ENCODE measurements at regions not wholly inside any gene's neighbourhood (a gene's known extent, or its start where the extent isn't known, plus 50 kb on each side); places are given as distances from the start of the nearest gene placed in this dataset.
"Not testable (repeated sequence)": the region's sequence is repeated elsewhere in the genome, so short reads cannot be mapped to it uniquely, and the experiment has no call there.

DNA sequence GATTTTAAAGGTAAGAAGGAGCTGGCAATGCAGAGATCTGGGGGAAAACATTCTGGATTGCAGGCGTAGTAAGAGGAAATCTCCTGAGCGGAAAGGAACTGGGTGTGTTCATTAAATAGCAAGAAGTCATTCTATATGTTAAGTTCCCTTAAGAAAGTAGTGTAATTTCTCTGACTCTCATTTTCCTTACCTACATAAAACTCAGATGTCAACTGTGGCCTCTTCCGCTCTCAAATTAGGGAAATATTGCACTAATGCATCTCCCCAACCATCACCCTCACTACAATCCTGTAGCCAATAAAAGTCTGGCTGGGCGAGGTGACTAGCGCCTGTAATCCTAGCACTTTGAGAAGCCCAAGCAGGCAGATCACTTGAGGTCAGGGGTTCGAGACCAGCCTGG, 89.0 kb upstream of the CDC42EP3 start:
- no peak for DNase-seq (ENCODE audit: low spot score in 2 of 2)
- Histone ChIP-seq H3K36me3 (no peaks in the 10 kb centered on the region), H3K27ac (no peak overlapping the region), H3K4me3 (no peak overlapping the region), H3K27me3 (no peaks in the 10 kb centered on the region), H3K4me1 (no peaks in the 10 kb centered on the region), H3K9me3 (no peaks in the 10 kb centered on the region)
- intact Hi-C loops (cut with DNase I): no loop called here
- TF ChIP-seq, protein P1, sequence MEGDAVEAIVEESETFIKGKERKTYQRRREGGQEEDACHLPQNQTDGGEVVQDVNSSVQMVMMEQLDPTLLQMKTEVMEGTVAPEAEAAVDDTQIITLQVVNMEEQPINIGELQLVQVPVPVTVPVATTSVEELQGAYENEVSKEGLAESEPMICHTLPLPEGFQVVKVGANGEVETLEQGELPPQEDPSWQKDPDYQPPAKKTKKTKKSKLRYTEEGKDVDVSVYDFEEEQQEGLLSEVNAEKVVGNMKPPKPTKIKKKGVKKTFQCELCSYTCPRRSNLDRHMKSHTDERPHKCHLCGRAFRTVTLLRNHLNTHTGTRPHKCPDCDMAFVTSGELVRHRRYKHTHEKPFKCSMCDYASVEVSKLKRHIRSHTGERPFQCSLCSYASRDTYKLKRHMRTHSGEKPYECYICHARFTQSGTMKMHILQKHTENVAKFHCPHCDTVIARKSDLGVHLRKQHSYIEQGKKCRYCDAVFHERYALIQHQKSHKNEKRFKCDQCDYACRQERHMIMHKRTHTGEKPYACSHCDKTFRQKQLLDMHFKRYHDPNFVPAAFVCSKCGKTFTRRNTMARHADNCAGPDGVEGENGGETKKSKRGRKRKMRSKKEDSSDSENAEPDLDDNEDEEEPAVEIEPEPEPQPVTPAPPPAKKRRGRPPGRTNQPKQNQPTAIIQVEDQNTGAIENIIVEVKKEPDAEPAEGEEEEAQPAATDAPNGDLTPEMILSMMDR (IDR thresholded peaks at IDR 0.05): no peak

DNA sequence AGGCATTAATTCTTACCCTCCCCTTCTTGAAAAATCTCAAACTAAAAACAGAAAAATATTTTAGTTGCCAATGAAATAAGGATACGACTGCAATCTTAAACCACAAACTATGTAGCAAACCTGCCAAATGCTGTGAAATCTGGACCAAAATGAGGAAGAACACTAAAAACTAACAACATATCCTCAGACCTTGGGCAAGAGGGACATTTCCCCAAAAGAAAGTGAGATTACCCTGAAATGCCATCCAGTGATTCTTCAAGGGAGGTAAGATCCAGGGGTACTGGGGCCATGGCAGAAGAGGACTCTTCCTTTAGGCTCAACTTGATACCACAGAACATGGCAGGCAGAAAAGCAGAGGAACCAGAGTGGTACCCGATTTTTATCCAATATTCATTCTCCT, 90.8 kb upstream of the CDC42EP3 start:
- intact Hi-C loops (cut with DNase I); H3K4me3 ChIP-seq; DNase-seq (ENCODE audit: low spot score in 2 of 2); H3K4me1 ChIP-seq; H3K27me3 ChIP-seq; H3K36me3 ChIP-seq; H3K27ac ChIP-seq; H3K9me3 ChIP-seq: not testable (repeated sequence)

DNA sequence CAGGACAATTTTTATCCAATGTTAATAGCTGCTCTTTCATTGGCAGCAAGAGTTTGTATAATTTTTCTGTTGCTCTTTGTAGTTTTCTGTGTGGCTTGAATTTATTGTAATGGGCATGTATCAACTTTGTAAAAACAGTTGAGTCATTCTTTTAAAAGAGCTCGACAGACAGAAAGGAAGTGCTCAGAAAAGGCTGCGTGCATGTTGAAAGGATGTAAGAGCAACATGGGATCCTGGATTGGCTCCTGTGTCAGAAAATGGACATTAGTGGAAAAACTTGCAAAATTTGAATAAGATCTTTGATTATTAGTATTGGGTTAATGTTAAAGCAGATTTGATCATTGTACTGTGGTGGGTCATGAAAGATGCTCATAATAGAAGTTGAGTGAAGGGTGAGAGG, 93.3 kb upstream of the CDC42EP3 start:
- peak overlapping the region in 1 of 2 donors; percentile 36 for H3K27ac ChIP-seq
- no peak overlapping the region for H3K4me3 ChIP-seq
- H3K36me3 ChIP-seq: no peaks in the 10 kb centered on the region
- intact Hi-C loops (cut with DNase I): no loop called here
- H3K27me3 ChIP-seq: no peaks in the 10 kb centered on the region
- TF ChIP-seq, protein P1 (IDR thresholded peaks at IDR 0.05): no peak
- H3K4me1 ChIP-seq: peaks cover 5 to 25% of the 10 kb centered on the region in 2 donors
- no peak for DNase-seq (ENCODE audit: low spot score in 2 of 2)
- no peaks in the 10 kb centered on the region for H3K9me3 ChIP-seq

DNA sequence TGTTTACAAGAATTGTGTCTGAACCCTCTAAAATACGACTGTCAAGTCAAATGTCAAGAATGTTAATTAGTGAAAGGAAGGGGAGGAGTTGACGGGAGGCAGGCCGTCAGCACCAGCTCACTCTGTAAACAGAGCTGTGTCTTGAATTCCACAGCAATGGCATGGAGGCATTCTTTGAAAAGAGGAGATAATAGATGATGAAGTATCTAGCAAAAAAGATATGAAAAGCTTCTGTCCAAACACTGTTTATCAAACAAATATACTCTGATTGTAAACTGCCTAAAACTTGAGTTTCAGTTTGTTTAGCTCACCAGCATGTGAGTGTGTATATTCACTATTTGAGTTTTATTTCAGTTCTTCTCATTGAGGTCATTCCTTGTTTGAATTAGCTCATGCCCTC, 94.7 kb upstream of the CDC42EP3 start:
- intact Hi-C loops (cut with DNase I): no loop called here
- DNase-seq (ENCODE audit: low spot score in 2 of 2): no peak
- peak overlapping the region in 1 of 2 donors; percentile 4 for H3K27ac ChIP-seq
- no peaks in the 10 kb centered on the region for H3K36me3 ChIP-seq
- no peaks in the 10 kb centered on the region for H3K27me3 ChIP-seq
- H3K9me3 ChIP-seq: no peaks in the 10 kb centered on the region
- no peak overlapping the region for H3K4me3 ChIP-seq
- TF ChIP-seq, protein P1 (IDR thresholded peaks at IDR 0.05): no peak
- peaks cover 5 to 25% of the 10 kb centered on the region in 2 donors for H3K4me1 ChIP-seq

DNA sequence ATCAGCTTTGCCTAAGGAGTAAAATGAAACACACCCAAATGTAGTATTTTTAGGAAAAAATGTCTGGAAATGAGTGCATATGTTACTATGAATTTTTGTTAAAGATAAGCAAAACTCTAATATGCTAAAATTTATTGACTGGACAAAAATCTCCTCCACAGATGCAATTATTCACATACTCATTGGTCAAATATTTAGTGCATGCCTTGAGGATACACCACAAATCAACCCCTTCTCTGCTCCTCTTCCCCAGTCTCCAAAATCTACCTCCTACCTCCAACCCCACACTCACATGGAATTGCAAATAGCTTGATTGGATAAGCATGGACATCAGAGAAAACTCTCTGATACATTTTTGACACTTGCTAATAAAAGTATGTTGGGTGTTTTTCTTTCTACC, 95.6 kb upstream of the CDC42EP3 start:
- no peak overlapping the region for H3K4me3 ChIP-seq
- no peaks in the 10 kb centered on the region for H3K9me3 ChIP-seq
- intact Hi-C loops (cut with DNase I): no loop called here
- TF ChIP-seq, protein P1 (IDR thresholded peaks at IDR 0.05): no peak
- DNase-seq (ENCODE audit: low spot score in 2 of 2): no peak
- peak overlapping the region; percentile 78 for H3K27ac ChIP-seq
- peaks cover 5 to 25% of the 10 kb centered on the region in 2 donors for H3K4me1 ChIP-seq
- H3K36me3 ChIP-seq: no peaks in the 10 kb centered on the region
- H3K27me3 ChIP-seq: no peaks in the 10 kb centered on the region

DNA sequence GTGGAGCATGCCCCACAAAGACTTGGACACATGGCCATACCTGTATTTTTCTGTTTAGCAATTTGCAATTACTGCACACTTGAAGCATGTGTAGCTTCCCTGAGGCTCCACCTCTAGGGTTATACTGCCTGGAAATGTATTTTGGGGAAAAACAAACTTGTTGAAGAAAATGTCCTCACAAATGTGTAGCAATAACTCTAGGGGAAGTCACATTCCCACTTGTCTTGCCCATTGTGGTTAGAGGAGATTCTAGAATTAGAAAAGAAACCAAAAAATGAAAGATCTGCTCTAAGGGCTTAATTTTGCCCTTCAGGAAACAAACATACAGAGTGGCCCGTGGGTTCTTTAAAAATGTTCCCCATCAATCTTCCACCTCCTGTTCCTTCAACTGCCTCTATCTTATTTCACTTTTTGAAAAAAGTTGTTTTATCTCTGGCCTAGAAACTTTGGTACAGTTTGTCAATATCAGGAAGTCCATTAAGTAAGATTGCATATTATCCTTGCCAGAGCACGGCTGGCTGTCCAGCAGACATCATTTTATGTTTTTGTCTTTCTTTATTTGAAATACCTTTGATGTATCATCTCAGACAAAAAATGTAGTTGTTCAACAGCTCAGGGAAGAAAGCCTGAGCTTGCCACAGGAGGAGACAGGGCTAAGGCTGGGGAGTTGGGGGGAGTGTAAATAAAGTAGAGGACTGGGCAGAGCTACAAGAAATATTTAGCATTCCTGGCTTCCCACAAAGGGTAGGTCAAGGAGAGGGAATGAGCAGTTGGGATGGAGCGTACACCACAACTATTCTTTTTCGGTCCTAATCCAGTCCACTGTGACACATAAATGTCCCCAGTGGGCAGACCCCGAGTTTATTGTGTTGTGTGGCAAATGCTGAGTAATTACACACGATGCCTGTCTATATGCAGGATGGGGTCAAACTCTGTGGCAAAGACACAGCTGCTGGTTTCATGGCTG, 96.8 kb upstream of the CDC42EP3 start:
- no peaks in the 10 kb centered on the region for H3K27me3 ChIP-seq
- peak overlapping the region; percentile 78 for H3K27ac ChIP-seq
- TF ChIP-seq, protein P1 (IDR thresholded peaks at IDR 0.05): no peak
- peak in 1 of 2 donors; percentile 80 for DNase-seq (ENCODE audit: low spot score in 2 of 2)
- no peak overlapping the region for H3K4me3 ChIP-seq
- H3K36me3 ChIP-seq: no peaks in the 10 kb centered on the region
- H3K9me3 ChIP-seq: no peaks in the 10 kb centered on the region
- H3K4me1 ChIP-seq: peaks cover 5 to 25% of the 10 kb centered on the region in 2 donors
- intact Hi-C loops (cut with DNase I): no loop called here
